HFF-Myc (cell line): ENCODE measurements at regions not wholly inside any gene's neighbourhood (a gene's known extent, or its start where the extent isn't known, plus 50 kb on each side); places are given as distances from the start of the nearest gene placed in this dataset.

Experiments
- DNase-seq: peaks from one replicate; pipeline ENCODE4 v3.0.0-alpha.2; 2011; ENCODE audit warnings: low read depth; ENCODE audit errors: extremely low read depth
- H3K4me3 ChIP-seq: replicated peaks from 2 replicates; pipeline ENCODE4 v1.5.1; 2011; ENCODE audit warnings: low read depth, mild to moderate bottlenecking, control low read depth, low read length
- CTCF ChIP-seq: IDR thresholded peaks from 2 replicates; pipeline ENCODE4 v1.5.1; 2012; ENCODE audit warnings: mild to moderate bottlenecking, low read depth, low read length, control low read depth; ENCODE audit errors: missing control alignments

DNA sequence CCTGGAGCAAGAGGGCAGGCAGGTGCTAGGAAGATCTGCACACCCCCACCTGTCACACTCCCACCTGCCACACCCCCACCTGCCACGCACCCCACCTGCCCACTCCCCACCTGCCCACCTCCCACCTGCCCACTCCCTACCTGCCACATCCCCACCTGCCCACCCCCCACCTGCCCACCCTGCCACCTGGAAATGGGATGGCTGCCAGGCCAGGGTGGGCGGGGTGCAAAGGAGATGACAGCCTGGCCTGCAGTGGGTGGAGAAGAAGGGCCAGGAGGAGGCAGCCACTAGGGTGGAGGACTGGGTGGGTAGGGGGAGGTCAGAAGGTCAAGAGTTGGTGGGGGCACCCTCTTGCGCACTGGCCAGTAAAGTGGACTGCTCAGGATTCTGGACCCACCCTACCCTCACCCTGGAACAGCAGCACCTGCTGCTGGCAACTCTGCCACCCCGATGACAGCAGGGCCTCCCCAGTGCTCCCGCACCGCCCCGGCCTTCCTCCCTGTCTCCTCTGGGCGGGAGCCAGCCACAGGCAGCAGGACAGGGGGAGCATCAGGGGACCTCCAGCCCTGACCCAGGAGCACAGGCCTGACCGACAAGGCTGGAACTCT, 66.8 kb upstream of the NKX1-1 start:
- no peak overlapping the region for H3K4me3 ChIP-seq
- DNase-seq, result no peak
- TF ChIP-seq CTCF, result no peak

- no peak for DNase-seq
- TF ChIP-seq CTCF, result no peak
- H3K4me3 ChIP-seq, result no peak overlapping the region
Observed at GRCh38 chr4:1472148-1472797, 66.0 kb upstream of the NKX1-1 start.

DNA sequence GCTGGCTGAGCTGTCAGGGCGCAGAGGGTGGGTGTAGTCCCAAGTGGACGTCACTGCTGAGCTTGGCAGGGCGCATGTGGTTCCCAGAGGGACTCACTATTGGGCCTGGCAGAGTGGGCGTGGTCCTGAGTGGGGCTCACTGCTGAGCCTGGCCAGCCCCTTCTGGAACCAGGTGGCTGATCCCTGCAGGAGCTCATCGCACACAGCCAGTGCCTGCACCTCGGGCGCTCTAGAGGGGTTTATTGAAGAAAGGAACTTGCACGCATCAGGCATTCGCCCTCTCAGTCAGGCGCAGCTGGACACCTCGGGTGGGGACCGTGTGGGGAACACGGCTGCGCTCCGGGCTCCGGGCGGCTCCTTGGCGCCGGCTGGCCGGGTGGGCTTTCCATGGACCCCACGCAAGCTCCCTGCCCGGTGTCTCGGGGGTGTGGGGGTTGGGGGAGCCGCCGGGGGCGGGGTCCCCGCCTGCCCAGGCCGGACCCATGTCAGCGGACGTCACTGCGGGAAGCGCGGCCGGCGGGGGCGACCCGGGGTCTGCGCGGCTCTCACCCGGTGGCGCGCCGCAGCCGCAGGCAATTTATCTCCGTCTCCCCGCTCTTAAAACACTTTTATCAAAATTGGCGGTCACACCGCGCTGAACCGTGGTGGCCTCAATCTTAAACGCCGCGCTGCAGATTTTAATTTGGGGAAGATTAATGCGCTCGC, 65.4 kb upstream of the NKX1-1 start:
- no peak overlapping the region for H3K4me3 ChIP-seq
- TF ChIP-seq CTCF, result no peak
- DNase-seq, result no peak

DNA sequence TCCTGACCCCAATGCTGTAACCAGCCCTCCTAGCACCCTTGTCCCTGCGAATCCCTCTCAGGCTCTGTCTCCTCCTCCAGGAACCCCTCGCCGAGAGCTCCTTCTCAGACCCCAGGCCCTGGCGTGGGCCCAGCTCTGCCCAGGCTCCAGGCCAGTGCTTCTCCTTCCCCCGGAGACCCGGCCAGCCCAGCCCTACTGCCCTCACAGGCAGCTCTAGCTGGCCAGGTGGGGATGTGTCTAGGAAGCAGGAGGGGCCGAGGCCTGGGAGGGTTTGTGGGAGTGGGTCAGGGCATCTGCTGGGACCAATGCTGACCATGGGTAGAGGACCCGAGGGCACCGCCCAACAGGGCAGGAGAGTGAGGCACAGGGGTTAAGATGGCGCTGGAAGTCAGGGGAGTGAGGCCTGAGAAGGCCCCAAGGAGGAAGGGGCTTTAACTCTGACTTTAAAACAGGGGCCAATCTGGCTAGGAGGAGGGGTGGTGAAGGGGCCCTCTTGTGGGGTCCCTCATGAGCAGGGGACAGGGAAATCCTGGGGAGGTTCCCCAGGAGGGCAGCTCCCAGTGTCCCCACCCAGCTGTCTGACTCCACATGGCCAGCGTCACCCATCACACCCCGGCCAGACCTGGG, 64.7 kb upstream of the NKX1-1 start:
- no peak for TF ChIP-seq CTCF
- no peak for DNase-seq

GRCh38 chr4:1470393-1470670, 64.1 kb upstream of the NKX1-1 start:
- no peak overlapping the region for H3K4me3 ChIP-seq
- DNase-seq, result no peak
- TF ChIP-seq CTCF, result no peak

More for the DNA sequence above, 64.7 kb upstream of the NKX1-1 start:
- H3K4me3 ChIP-seq, result no peak overlapping the region

DNA sequence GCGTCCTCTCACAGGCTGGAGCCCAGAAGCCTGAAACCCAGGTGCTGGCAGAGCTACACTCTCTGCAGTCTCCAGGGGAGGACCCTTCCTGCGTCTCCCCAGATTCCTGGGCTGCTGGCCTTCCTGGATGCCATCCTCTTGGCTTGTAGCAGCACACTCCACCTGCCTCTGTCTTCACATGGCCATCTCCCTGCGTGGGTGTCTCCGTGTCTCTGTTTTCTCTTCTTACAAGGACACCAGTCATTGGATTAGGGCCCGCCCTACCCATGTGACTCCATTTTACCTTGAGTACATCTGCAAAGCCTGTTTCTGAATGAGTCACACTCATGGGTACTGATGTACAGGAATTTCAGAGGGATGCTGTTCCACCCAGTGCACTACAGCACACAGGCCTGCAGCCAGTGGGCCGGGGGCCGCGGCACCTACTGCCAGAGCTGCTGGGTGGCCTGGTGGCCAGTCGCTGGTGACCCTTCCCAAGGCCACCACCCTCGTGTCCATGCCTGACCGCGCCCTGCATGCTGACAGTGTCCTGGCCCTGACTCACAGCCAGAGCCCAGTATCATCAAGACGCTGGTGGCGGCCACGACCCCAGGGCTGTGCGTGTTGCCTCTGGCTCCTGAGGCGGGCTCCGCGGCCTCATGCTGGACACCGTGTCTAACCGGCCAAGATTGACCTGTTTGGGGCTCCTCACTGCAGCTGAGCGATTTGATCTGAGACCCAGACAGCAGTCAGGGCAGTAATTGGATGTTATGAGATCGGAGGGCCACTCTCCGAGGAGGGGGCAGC, 63.6 kb upstream of the NKX1-1 start:
- no peak for DNase-seq
- no peak for TF ChIP-seq CTCF
- H3K4me3 ChIP-seq, result no peak overlapping the region
